ENCODE measurements at regions not wholly inside any gene's neighbourhood (a gene's known extent, or its start where the extent isn't known, plus 50 kb on each side); places are given as distances from the start of the nearest gene placed in this dataset.

DNA sequence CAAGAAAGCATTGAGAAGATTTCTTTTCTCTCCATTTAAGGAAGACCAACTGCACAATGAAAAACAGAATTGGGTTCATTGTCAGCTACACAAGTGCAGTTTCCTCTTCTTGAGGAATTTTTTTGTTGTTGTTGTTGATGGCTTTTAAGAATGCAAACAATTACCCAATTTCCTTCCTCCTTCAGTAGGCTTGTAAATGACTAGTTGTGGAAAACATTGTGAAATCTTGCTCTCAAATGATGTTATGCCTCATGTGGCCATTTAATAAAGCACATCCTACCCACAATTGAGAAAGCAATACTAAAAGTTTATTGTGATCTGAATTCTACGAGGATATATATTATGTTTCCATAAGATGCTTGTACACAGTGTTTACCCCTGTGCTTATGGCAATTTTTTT, 171.6 kb downstream of the FAM174A start:
- H2AFZ ChIP-seq (ENCODE audit: insufficient read depth, low read depth, low read length, poor library complexity, severe bottlenecking), result no peak overlapping the region
- ChIA-PET CTCF (no interaction called here), POLR2A (no interaction called here)

GRCh38 chr5:100708645-100709171, 173.5 kb downstream of the FAM174A start:
- no peaks in the 10 kb centered on the region for H3K9me3 ChIP-seq (ENCODE audit: control extremely low read depth in 1 of 3, control insufficient read depth in 2 of 3, insufficient read depth in 1 of 3, low read length in 2 of 3)
- Mint-ChIP-seq H3K9me3 (ENCODE audit: insufficient read depth) (no peaks in the 10 kb centered on the region), H3K4me1 (peaks cover 2% of the 10 kb centered on the region)

More for the DNA sequence above, 171.6 kb downstream of the FAM174A start:
- Histone ChIP-seq H3K27ac (ENCODE audit: low read length in 2 of 2) (no peak overlapping the region), H3K4me1 (ENCODE audit: control insufficient read depth in 2 of 2, insufficient read depth in 2 of 2, low read length in 2 of 2) (no peaks in the 10 kb centered on the region), H3K9me3 (ENCODE audit: control extremely low read depth in 1 of 3, control insufficient read depth in 2 of 3, insufficient read depth in 1 of 3, low read length in 2 of 3) (no peaks in the 10 kb centered on the region), H3K79me2 (ENCODE audit: control insufficient read depth, insufficient read depth, low read length) (no peaks in the 10 kb centered on the region), H3K4me3 (ENCODE audit: control extremely low read depth in 1 of 5, extremely low read depth in 1 of 5, insufficient read depth in 1 of 5, low read depth in 2 of 5, low read length in 4 of 5) (no peak overlapping the region), H3K9ac (ENCODE audit: low read length) (no peak overlapping the region), H4K20me1 (ENCODE audit: control insufficient read depth, insufficient read depth, low read length, poor library complexity, severe bottlenecking) (no peaks in the 10 kb centered on the region), H3K27me3 (replicated peaks in 1 of 4; ENCODE audit: control extremely low read depth in 1 of 4, control insufficient read depth in 3 of 4, insufficient read depth in 4 of 4, low read length in 3 of 4) (no peaks in the 10 kb centered on the region), H3K36me3 (replicated peaks in 1 of 2; ENCODE audit: control extremely low read depth in 1 of 2, control insufficient read depth in 1 of 2, extremely low read depth in 1 of 2, insufficient read depth in 2 of 2, low read length in 1 of 2) (no peaks in the 10 kb centered on the region), H3K4me2 (replicated peaks; ENCODE audit: low read depth, low read length, poor library complexity, severe bottlenecking) (no peak overlapping the region)
- Mint-ChIP-seq H3K9me3 (ENCODE audit: insufficient read depth) (no peaks in the 10 kb centered on the region), H3K4me1 (peaks cover 2% of the 10 kb centered on the region), H3K27ac (no peak overlapping the region), H3K27me3 (peaks cover 3% of the 10 kb centered on the region), H3K4me3 (no peak overlapping the region)
- TF ChIP-seq EZH2 (IDR thresholded peaks at IDR 0.05; ENCODE audit: borderline replicate concordance, insufficient read depth, low read depth, low read length, poor library complexity, severe bottlenecking) (no peak), CTCF (IDR thresholded peaks at IDR 0.05) (peak; percentile 55)
- peak; percentile 7 for DNase-seq
- intact Hi-C loops (cut with micrococcal nuclease), result no loop called here
- no CpG with 5 or more reads among the region's 1 CpG for WGBS (ENCODE audit: insufficient coverage)
- no peak for ATAC-seq (ENCODE audit: low read depth)

More at GRCh38 chr5:100708645-100709171, 173.5 kb downstream of the FAM174A start:
- H4K20me1 ChIP-seq (ENCODE audit: control insufficient read depth, insufficient read depth, low read length, poor library complexity, severe bottlenecking), result no peaks in the 10 kb centered on the region
- DNase-seq, result no peak
- no peak for ATAC-seq (ENCODE audit: low read depth)
- no peaks in the 10 kb centered on the region for H3K4me1 ChIP-seq (ENCODE audit: control insufficient read depth in 2 of 2, insufficient read depth in 2 of 2, low read length in 2 of 2)
- H3K4me3 ChIP-seq (ENCODE audit: control extremely low read depth in 1 of 5, extremely low read depth in 1 of 5, insufficient read depth in 1 of 5, low read depth in 2 of 5, low read length in 4 of 5), result no peak overlapping the region
- ChIA-PET CTCF (interaction anchor here (0.7 kb wide), 1 partner anchor 27 kb away, joined by 3 read pairs; no protein-coding TSS in a partner anchor), POLR2A (no interaction called here)
- 75% methylated on average over 1 of the region's 1 CpG for WGBS (ENCODE audit: insufficient coverage)
- no peak overlapping the region for H3K4me2 ChIP-seq (replicated peaks; ENCODE audit: low read depth, low read length, poor library complexity, severe bottlenecking)
- H3K27ac ChIP-seq (ENCODE audit: low read length in 2 of 2), result no peak overlapping the region
- no peak overlapping the region for H2AFZ ChIP-seq (ENCODE audit: insufficient read depth, low read depth, low read length, poor library complexity, severe bottlenecking)
- intact Hi-C loops (cut with micrococcal nuclease), result no loop called here
- H3K79me2 ChIP-seq (ENCODE audit: control insufficient read depth, insufficient read depth, low read length), result no peaks in the 10 kb centered on the region
- Mint-ChIP-seq H3K4me3 (no peak overlapping the region), H3K27me3 (peaks cover 3% of the 10 kb centered on the region), H3K27ac (no peak overlapping the region)
- no peaks in the 10 kb centered on the region for H3K27me3 ChIP-seq (replicated peaks in 1 of 4; ENCODE audit: control extremely low read depth in 1 of 4, control insufficient read depth in 3 of 4, insufficient read depth in 4 of 4, low read length in 3 of 4)
- TF ChIP-seq CTCF (IDR thresholded peaks at IDR 0.05) (no peak), EZH2 (IDR thresholded peaks at IDR 0.05; ENCODE audit: borderline replicate concordance, insufficient read depth, low read depth, low read length, poor library complexity, severe bottlenecking) (no peak)
- no peaks in the 10 kb centered on the region for H3K36me3 ChIP-seq (replicated peaks in 1 of 2; ENCODE audit: control extremely low read depth in 1 of 2, control insufficient read depth in 1 of 2, extremely low read depth in 1 of 2, insufficient read depth in 2 of 2, low read length in 1 of 2)
- no peak overlapping the region for H3K9ac ChIP-seq (ENCODE audit: low read length)

All from B cell (primary cell).